HG03064 (cell line): ENCODE measurements at regions not wholly inside any gene's neighbourhood (a gene's known extent, or its start where the extent isn't known, plus 50 kb on each side); places are given as distances from the start of the nearest gene placed in this dataset.

ENCODE experiments used
- ATAC-seq: cut with Tn5 transposase; IDR thresholded peaks from one replicate; pipeline ENCODE4 v1.9.1; 2021; ENCODE audit warnings: low read depth; ENCODE audit not compliant: unreplicated experiment

GRCh38 chr2:64704161-64704560 lies 50.4 kb upstream of the SERTAD2 start:
- no peak for ATAC-seq

GRCh38 chr2:64704996-64705395 lies 51.3 kb upstream of the SERTAD2 start:
- ATAC-seq = no peak

- no peak for ATAC-seq
Observed at GRCh38 chr2:64707276-64707675, 53.6 kb upstream of the SERTAD2 start.

- no peak for ATAC-seq
Observed at GRCh38 chr2:64708829-64709228, 55.1 kb upstream of the SERTAD2 start.

GRCh38 chr2:64711252-64711800 lies 57.6 kb upstream of the SERTAD2 start:
- no peak for ATAC-seq

- ATAC-seq = no peak
Observed at GRCh38 chr2:64713686-64714085, 60.0 kb upstream of the SERTAD2 start.

- ATAC-seq = no peak
Observed at GRCh38 chr2:64716569-64716968, 62.9 kb upstream of the SERTAD2 start.

GRCh38 chr2:64718250-64718885 lies 64.7 kb upstream of the SERTAD2 start:
- no peak for ATAC-seq

GRCh38 chr2:64720535-64721319 lies 67.0 kb upstream of the SERTAD2 start:
- ATAC-seq = no peak

GRCh38 chr2:64721320-64721623 lies 67.6 kb upstream of the SERTAD2 start:
- no peak for ATAC-seq

- ATAC-seq = no peak
Observed at GRCh38 chr2:64722291-64723044, 68.8 kb upstream of the SERTAD2 start.

GRCh38 chr2:64727013-64727767 lies 73.5 kb upstream of the SERTAD2 start:
- peak; percentile 72 for ATAC-seq

GRCh38 chr2:64727843-64728463 lies 74.2 kb upstream of the SERTAD2 start:
- no peak for ATAC-seq

- no peak for ATAC-seq
Observed at GRCh38 chr2:64730551-64731262, 77.0 kb upstream of the SERTAD2 start.

GRCh38 chr2:64731263-64731643 lies 77.5 kb upstream of the SERTAD2 start:
- no peak for ATAC-seq

- no peak for ATAC-seq
Observed at GRCh38 chr2:64731746-64732145, 78.0 kb upstream of the SERTAD2 start.

GRCh38 chr2:64732146-64732545 lies 78.4 kb upstream of the SERTAD2 start:
- ATAC-seq = no peak

GRCh38 chr2:64735504-64735903 lies 81.8 kb upstream of the SERTAD2 start:
- no peak for ATAC-seq

GRCh38 chr2:64737547-64737946 lies 83.8 kb upstream of the SERTAD2 start:
- no peak for ATAC-seq

- peak; percentile 66 for ATAC-seq
Observed at GRCh38 chr2:64738026-64738425, 84.3 kb upstream of the SERTAD2 start.
